ENCODE measurements at regions not wholly inside any gene's neighbourhood (a gene's known extent, or its start where the extent isn't known, plus 50 kb on each side); places are given as distances from the start of the nearest gene placed in this dataset.

GRCh38 chr18:76307293-76307690 lies 187.8 kb downstream of the ZNF516 start:
- no peak overlapping the region for H3K4me3 ChIP-seq (ENCODE audit: low read depth, low read length)
- no peak for TF ChIP-seq CTCF (IDR thresholded peaks at IDR 0.05; ENCODE audit: borderline replicate concordance, insufficient read depth, low read depth, low read length)

DNA sequence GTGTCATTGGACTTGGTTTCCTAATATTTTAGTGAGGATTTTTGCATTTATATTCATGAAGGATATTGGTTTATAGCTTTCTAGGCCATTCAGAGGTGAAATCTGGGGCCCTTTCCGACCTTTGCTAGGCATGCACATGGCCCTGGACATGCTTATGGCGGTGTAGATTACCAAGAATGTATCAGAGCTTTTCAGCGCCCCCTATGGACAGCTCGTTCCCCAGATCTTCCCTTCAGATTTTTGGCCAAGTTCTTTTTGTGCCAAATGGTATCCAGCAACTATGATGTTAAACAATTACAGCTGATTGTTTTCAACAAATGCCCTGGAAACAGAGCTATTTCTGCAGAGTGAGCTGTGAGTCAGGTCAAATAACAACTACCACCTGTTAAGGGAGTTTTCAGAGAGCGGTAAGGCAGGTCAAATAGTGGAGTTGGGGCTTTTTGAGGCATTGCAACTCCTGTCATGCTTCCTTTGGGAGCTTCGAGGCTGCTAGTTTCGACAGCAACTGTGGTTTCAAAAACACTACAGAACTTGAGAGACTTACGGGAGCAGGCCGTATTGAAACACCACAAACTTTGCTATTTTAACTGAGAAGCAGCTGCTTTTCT lies 188.3 kb downstream of the ZNF516 start:
- H3K4me3 ChIP-seq (ENCODE audit: low read depth, low read length) = no peak overlapping the region
- TF ChIP-seq CTCF (IDR thresholded peaks at IDR 0.05; ENCODE audit: borderline replicate concordance, insufficient read depth, low read depth, low read length) = peak; percentile 16; the same call in 1 of the 2 replicates

DNA sequence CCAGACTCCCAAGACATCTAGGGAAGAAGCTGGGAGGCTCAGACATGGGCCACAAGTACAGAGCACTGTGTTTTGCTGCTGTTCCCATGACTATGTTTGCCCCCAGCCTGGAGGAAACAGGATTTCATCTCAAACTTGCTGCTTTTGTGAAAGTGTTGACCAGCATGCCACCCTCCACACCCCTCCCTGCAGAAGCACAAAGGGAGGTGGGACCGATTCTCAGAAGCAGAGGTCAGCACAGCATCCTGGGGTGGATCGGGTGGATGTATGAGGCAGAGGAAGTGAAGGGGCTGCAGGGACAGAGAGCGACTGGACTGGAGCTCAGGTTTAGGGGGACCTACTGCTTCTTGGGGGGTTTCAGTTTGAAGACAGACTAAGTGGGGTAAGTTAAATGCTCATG lies 209.2 kb downstream of the ZNF516 start:
- TF ChIP-seq CTCF (IDR thresholded peaks at IDR 0.05; ENCODE audit: borderline replicate concordance, insufficient read depth, low read depth, low read length) = no peak
- no peak overlapping the region for H3K4me3 ChIP-seq (ENCODE audit: low read depth, low read length)

- no peak overlapping the region for H3K4me3 ChIP-seq (ENCODE audit: low read depth, low read length)
- no peak for TF ChIP-seq CTCF (IDR thresholded peaks at IDR 0.05; ENCODE audit: borderline replicate concordance, insufficient read depth, low read depth, low read length)
Observed at GRCh38 chr18:76281565-76281964, 213.5 kb downstream of the ZNF516 start.

- TF ChIP-seq CTCF (IDR thresholded peaks at IDR 0.05; ENCODE audit: borderline replicate concordance, insufficient read depth, low read depth, low read length) = no peak
- no peak overlapping the region for H3K4me3 ChIP-seq (ENCODE audit: low read depth, low read length)
Observed at GRCh38 chr18:76277801-76278200, 217.2 kb downstream of the ZNF516 start.

DNA sequence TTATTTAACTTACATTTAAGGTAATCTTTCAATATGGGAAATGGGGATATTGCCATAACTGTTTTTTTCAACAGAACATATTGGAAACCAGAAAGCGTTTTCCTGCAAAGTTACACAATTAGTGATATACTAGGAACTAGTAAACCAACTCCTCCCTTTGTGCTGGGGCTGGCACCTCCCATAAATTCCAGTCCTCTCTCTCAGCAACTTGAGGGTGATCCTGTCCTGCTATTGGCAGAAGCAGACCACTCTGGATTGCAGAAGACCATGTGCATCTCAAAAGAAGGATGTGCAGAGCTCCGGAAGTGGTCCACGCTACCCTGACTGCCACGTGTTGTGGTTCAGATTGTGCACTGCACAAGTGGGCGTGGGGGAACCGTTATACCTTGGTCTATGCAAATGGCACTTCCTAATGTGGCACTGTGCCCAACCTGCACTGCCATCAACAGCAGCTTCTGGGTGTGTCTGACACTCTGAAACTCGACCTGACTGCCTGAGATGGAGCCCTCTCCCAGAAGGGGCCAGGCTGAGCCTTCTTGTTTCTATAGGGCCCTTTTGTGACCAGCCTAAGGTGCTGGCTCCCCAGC lies 219.2 kb downstream of the ZNF516 start:
- H3K4me3 ChIP-seq (ENCODE audit: low read depth, low read length) = no peak overlapping the region
- no peak for TF ChIP-seq CTCF (IDR thresholded peaks at IDR 0.05; ENCODE audit: borderline replicate concordance, insufficient read depth, low read depth, low read length)

All from GM12875 (cell line).